Breast epithelium (tissue), 3 donors: ENCODE measurements at regions not wholly inside any gene's neighbourhood (a gene's known extent, or its start where the extent isn't known, plus 50 kb on each side); places are given as distances from the start of the nearest gene placed in this dataset.

ENCODE experiments used
- POLR2A ChIP-seq: fragments of 450-650 bp; IDR thresholded peaks from one replicate; pipeline ENCODE4 v1.6.1; 2016; ENCODE audit warnings: antibody characterized with exemption, mild to moderate bottlenecking, moderate library complexity
- TF ChIP-seq, protein P1 (sequence below), 3 donors: fragments of 450-650 bp; IDR thresholded peaks; one replicate each; pipeline ENCODE4 v1.5.1; 2016 to 2017; ENCODE audit warnings: antibody characterized with exemption in 3 of 3, mild to moderate bottlenecking in 3 of 3, moderate library complexity in 3 of 3

DNA sequence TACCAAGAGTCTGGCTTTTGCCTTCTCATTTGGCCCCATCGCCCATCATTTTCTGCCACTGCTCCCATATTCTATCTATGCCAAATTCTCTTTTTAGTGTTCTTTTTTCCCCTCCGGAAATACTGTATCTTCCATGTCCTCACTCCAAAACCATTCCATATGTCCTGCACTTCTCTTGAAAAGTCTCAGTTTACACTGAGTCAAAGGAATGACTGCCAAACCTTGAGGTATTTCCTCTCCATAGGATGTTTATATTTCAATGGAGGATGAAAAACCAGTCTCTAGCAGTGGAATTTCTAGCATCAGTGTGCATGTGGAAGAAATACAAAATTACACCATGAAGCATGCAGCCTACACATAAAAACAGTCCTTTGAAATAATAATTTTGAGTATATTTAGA, 121.4 kb upstream of the PHYHIPL start:
- TF ChIP-seq, protein P1, sequence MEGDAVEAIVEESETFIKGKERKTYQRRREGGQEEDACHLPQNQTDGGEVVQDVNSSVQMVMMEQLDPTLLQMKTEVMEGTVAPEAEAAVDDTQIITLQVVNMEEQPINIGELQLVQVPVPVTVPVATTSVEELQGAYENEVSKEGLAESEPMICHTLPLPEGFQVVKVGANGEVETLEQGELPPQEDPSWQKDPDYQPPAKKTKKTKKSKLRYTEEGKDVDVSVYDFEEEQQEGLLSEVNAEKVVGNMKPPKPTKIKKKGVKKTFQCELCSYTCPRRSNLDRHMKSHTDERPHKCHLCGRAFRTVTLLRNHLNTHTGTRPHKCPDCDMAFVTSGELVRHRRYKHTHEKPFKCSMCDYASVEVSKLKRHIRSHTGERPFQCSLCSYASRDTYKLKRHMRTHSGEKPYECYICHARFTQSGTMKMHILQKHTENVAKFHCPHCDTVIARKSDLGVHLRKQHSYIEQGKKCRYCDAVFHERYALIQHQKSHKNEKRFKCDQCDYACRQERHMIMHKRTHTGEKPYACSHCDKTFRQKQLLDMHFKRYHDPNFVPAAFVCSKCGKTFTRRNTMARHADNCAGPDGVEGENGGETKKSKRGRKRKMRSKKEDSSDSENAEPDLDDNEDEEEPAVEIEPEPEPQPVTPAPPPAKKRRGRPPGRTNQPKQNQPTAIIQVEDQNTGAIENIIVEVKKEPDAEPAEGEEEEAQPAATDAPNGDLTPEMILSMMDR (IDR thresholded peaks at IDR 0.05) = no peak
- TF ChIP-seq POLR2A = no peak
